Fibroblast of gingiva (primary cell): ENCODE measurements at regions not wholly inside any gene's neighbourhood (a gene's known extent, or its start where the extent isn't known, plus 50 kb on each side); places are given as distances from the start of the nearest gene placed in this dataset.
A peak's percentile ranks its signal among the peaks of the same experiment; 100 is the strongest.

ENCODE experiments used
- DNase-seq: peaks from one replicate; pipeline ENCODE4 v3.0.0-alpha.2; 2011; ENCODE audit warnings: low read depth

- DNase-seq: no peak
Measured at GRCh38 chr7:135731-136645, 56.4 kb upstream of the FAM20C start.

GRCh38 chr7:137094-137891 lies 55.1 kb upstream of the FAM20C start:
- no peak for DNase-seq

- no peak for DNase-seq
Measured at GRCh38 chr7:139131-139530, 53.2 kb upstream of the FAM20C start.

GRCh38 chr7:139561-140243 lies 52.7 kb upstream of the FAM20C start:
- no peak for DNase-seq

- DNase-seq: no peak
Measured at GRCh38 chr7:140996-141395, 51.4 kb upstream of the FAM20C start.

DNA sequence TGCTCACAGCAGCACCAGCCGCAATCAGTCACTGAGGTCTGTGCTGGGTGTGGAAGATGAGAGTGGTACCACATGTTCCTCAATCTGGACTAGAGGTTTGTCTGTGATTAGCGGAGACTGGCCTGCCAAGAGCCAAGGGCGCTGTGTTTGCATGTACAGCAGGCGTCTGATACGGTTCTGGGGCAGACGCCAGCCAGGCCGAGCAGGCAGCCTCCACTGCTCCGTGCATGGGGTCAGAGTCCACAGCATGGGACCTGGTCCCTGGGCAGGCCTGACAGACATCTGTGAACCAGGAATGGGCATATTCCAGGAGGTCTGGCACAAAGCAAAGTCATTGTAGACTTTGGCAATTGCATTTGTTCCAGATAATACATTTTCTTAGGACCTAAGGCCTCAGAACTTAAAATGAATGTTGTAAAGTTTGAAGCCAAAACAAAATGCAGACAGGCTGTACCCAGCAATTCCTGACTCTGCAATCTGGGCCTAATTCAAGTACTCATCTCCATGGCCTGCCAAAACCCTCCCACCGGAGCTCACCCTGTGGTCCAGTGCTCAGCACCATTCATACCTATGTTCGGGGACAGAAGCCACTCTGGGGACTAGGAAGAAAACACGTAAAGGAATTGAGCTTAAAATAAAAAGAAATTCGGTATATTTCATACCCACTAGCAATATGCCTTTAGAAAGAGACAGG lies 50.0 kb upstream of the FAM20C start:
- peak; percentile 74 for DNase-seq
